ENCODE measurements at regions not wholly inside any gene's neighbourhood (a gene's known extent, or its start where the extent isn't known, plus 50 kb on each side); places are given as distances from the start of the nearest gene placed in this dataset.

- no peak for DNase-seq
Observed at GRCh38 chr5:125720348-125720685, 702.9 kb upstream of the GRAMD2B start.

- DNase-seq = no peak
Observed at GRCh38 chr5:125720721-125721120, 702.5 kb upstream of the GRAMD2B start.

- DNase-seq = no peak
Observed at GRCh38 chr5:125722550-125722949, 700.7 kb upstream of the GRAMD2B start.

- no peak for DNase-seq
Observed at GRCh38 chr5:125725691-125726090, 697.5 kb upstream of the GRAMD2B start.

- no peak for DNase-seq
Observed at GRCh38 chr5:125743939-125744338, 679.3 kb upstream of the GRAMD2B start.

- no peak for DNase-seq
Observed at GRCh38 chr5:125746917-125747316, 676.3 kb upstream of the GRAMD2B start.

GRCh38 chr5:125750147-125750860 lies 672.9 kb upstream of the GRAMD2B start:
- DNase-seq = no peak

GRCh38 chr5:125750861-125751186 lies 672.4 kb upstream of the GRAMD2B start:
- DNase-seq = no peak

- no peak for DNase-seq
Observed at GRCh38 chr5:125756456-125756855, 666.8 kb upstream of the GRAMD2B start.

- DNase-seq = no peak
Observed at GRCh38 chr5:125766706-125767105, 656.5 kb upstream of the GRAMD2B start.

GRCh38 chr5:125775896-125776295 lies 647.3 kb upstream of the GRAMD2B start:
- no peak for DNase-seq

- no peak for DNase-seq
Observed at GRCh38 chr5:125776656-125777139, 646.5 kb upstream of the GRAMD2B start.

GRCh38 chr5:125778791-125779190 lies 644.4 kb upstream of the GRAMD2B start:
- no peak for DNase-seq

GRCh38 chr5:125785407-125785806 lies 637.8 kb upstream of the GRAMD2B start:
- no peak for DNase-seq

GRCh38 chr5:125786021-125786420 lies 637.2 kb upstream of the GRAMD2B start:
- DNase-seq = no peak

GRCh38 chr5:125793470-125793869 lies 629.7 kb upstream of the GRAMD2B start:
- DNase-seq = no peak

GRCh38 chr5:125794922-125795321 lies 628.3 kb upstream of the GRAMD2B start:
- no peak for DNase-seq

GRCh38 chr5:125798307-125798706 lies 624.9 kb upstream of the GRAMD2B start:
- DNase-seq = no peak

GRCh38 chr5:125812651-125813050 lies 610.6 kb upstream of the GRAMD2B start:
- DNase-seq = no peak

- no peak for DNase-seq
Observed at GRCh38 chr5:125813221-125813974, 609.8 kb upstream of the GRAMD2B start.

GRCh38 chr5:125814119-125814518 lies 609.1 kb upstream of the GRAMD2B start:
- no peak for DNase-seq

- DNase-seq = no peak
Observed at GRCh38 chr5:125823572-125823971, 599.6 kb upstream of the GRAMD2B start.

GRCh38 chr5:125826214-125826613 lies 597.0 kb upstream of the GRAMD2B start:
- no peak for DNase-seq

GRCh38 chr5:125829349-125829748 lies 593.9 kb upstream of the GRAMD2B start:
- no peak for DNase-seq

GRCh38 chr5:125833398-125833797 lies 589.8 kb upstream of the GRAMD2B start:
- no peak for DNase-seq

Measured in left hindlimb (tissue), 1 donor.